ENCODE measurements at regions not wholly inside any gene's neighbourhood (a gene's known extent, or its start where the extent isn't known, plus 50 kb on each side); places are given as distances from the start of the nearest gene placed in this dataset.
"Not testable (repeated sequence)": the region's sequence is repeated elsewhere in the genome, so short reads cannot be mapped to it uniquely, and the experiment has no call there.

- no peak for DNase-seq
Observed at GRCh38 chr7:65317372-65317771, 56.3 kb upstream of the ZNF92 start.

DNA sequence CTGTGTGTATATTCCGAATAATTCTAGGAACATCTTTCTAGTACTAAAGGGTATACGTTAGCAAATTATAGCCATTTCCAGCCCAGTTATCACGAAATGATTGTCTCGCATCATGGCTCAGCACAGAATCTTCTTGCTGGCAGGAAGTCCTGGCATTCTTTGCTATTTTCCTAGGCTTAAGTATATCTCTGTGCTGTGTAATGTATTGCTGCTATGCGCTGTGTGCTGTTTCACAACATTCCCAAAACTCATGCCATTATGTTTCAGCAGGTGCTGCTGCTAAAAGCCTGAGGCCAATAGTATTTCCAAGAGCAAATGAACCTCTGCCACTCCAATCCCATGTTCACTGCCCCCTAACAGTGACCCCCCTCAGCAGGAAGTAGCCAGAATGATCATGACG is 62.9 kb upstream of the ZNF92 start:
- no peak for DNase-seq

DNA sequence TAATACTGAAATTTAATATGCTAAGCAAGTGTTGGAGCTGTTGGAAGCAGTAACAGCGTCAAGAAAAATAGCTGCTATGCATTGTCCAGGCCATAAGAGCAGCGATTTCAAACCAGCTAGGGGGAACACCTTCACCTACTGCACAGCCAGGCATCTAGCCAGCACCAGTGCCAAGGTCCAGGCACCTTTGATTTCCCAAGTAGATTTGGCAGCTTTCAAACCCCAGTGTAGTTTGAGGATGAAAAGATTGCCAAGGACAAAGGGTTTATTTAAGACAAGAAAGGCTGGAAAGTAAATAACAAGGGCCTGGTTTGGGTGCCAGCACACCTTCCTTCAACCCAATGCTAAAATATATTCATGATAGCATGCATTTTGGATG is 65.4 kb upstream of the ZNF92 start:
- DNase-seq, result no peak

GRCh38 chr7:65307651-65308299 is 65.9 kb upstream of the ZNF92 start:
- DNase-seq, result peak; percentile 38

GRCh38 chr7:65304175-65304574 is 69.5 kb upstream of the ZNF92 start:
- no peak for DNase-seq

GRCh38 chr7:65302883-65303282 is 70.8 kb upstream of the ZNF92 start:
- no peak for DNase-seq

GRCh38 chr7:65301007-65301406 is 72.6 kb upstream of the ZNF92 start:
- DNase-seq, result no peak

GRCh38 chr7:65295409-65295808 is 78.2 kb upstream of the ZNF92 start:
- no peak for DNase-seq

DNA sequence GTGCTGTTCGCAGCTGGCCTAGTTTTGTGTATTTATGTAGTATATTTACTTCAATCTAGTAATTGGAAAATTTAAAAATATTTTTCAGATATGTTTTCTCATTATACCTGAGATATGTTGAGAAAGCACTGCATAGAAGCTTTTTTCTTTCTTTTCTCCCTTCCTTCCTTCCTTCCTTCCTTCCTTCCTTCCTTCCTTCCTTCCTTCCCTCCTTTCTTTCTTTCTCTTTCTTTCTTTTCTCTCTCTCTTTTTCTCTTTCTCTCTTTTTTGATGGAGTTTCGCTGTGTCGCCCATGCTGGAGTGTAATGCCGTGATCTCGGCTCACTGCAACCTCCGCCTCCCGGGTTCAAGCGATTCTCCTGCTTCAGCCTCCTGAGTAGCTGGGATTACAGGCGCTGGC is 83.3 kb upstream of the ZNF92 start:
- not testable (repeated sequence) for DNase-seq

GRCh38 chr7:65287023-65287422 is 86.6 kb upstream of the ZNF92 start:
- no peak for DNase-seq

DNA sequence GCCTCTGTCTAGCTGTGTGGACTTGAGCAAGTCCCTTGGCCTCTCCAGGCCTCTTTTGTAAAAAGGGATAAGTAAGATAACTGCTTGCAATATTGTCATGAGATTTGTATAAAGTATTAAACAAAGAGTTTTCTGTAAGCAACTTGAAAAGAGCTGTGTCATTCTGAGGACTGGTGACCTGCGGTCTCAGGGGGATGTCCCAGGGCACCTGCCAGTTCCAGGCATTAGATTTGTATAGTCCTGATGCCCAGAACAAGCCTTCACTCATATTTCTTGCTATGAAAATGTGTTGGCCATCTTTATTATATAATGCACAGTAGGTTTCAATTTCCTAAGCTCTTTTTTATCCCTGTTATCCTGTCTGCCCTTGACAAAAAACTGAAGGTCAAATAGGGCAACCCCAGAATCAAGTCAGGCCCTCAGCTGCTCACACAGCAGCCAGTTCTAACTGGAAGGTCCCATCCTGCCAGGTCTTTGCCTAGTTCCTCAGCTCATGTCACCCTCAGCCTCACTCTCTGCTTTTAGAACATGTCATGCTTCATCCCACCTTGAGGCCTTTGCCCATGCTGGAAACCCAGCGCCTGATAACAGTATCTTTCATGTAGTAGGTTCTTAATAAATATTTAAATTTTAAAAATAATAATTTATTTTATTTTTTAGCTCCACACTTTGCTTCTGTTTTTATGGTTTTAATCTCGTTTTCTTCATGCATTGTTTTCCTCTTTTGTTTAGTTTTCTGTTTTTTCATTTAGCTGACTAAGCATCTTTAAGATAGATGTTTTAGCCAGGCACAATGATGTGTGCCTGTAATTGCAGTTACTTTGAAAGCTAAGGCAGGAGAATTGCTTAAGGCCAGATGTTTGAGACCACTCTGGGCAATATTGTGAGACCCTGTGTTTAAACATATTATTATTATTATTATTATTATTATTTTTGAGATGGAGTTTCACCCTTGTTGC is 87.5 kb upstream of the ZNF92 start:
- DNase-seq, result no peak

- DNase-seq, result not testable (repeated sequence)
Observed at GRCh38 chr7:65285241-65285640, 88.4 kb upstream of the ZNF92 start.

GRCh38 chr7:65279795-65280194 is 93.9 kb upstream of the ZNF92 start:
- DNase-seq, result no peak

- no peak for DNase-seq
Observed at GRCh38 chr7:65276822-65277221, 96.8 kb upstream of the ZNF92 start.

DNA sequence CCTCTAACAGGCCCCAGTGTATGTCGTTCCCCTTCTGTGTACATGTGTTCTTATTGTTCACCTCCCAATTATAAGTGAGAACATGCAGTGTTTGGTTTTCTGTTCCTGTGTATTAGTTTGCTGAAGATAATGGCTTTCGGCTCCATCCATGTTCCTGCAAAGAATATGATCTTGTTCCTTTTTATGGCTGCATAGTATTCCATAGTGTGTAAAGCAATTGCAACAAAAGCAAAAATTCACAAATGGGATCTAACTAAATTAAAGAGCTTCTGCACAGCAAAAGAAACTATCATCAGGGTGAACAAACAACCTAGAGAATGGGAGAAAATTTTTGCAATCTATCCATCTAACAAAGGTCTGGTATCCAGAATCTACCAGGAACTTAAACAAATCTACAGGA is 102.2 kb upstream of the ZNF92 start:
- not testable (repeated sequence) for DNase-seq

DNA sequence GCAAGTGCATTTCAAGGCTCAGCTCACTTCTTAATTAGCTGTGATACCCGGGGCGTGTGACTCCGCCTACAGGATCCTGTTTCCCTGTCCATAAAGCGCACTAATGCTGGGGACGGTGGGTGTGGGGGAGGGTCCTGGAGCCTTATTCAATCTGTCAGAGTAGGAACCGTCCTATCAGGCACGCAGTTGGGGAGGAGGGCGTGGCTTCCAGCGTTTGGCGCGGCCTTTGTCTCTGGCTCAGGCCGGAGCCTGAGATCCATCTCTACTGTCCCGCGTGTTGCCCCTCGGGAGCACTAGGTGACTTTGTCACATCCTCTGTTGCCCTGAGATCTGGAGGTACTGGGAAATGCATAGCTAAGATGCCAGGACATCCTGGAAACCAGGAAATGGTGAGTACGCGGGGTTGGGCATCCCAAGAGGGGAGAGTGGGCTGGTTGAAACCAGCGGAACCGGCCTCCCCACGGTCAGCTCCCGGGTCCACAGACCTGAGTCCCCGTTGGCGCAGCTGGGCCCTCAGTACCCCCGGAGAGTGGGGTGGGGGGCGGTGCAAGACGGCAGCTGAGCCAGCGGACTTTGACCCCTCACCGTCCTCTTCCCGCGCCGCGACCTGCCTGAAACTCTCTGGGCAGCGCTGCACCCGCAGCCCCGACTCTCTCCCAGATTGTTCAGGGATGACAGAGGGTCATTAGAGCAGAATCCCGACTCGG is 104.4 kb upstream of the ZNF92 start:
- peak; percentile 85 for DNase-seq

GRCh38 chr7:65268782-65269149 is 104.9 kb upstream of the ZNF92 start:
- DNase-seq, result no peak

- no peak for DNase-seq
Observed at GRCh38 chr7:65265933-65266519, 107.6 kb upstream of the ZNF92 start.

DNA sequence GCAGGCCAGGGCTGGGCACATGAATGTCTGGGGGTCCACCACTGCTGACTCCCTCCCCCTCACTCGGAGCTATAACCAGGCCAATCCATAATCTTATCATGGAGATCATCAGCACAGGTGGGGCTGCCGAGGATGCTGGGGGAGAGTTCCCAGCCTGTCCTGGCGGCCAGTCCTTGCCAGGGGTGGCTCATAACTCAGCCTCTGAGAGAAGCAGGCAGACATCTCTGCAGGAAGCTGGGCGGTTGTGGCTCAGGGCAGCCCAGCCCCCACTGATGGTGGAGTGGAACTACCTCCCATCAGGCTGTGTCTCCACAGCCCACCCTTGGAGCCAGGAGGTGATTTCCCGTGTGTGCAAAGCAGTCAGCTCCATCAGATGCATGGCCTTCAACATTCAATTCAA is 109.4 kb upstream of the ZNF92 start:
- no peak for DNase-seq

GRCh38 chr7:65260673-65261072 is 113.0 kb upstream of the ZNF92 start:
- not testable (repeated sequence) for DNase-seq

DNA sequence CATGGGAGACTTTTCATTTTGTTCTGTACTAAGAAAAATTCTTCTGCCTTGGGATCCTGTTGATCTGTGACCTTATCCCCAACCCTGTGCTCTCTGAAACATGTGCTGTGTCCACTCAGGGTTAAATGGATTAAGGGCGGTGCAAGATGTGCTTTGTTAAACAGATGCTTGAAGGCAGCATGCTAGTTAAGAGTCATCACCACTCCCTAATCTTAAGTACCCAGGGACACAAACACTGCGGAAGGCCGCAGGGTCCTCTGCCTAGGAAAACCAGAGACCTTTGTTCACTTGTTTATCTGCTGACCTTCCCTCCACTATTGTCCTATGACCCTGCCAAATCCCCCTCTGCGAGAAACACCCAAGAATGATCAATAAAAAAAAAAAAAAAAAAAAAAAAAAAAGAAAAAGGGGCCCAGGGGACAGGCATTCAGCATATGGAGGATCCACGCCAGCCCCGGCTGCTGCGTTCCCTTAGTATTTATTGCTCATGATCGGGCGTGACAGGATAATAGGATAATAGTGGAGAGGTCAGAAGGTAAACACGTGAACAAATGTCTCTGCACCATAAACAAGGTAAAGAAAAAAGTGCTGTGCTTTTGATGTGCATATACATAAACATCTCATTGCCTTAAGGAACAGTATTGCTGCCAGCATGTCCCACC is 113.7 kb upstream of the ZNF92 start:
- not testable (repeated sequence) for DNase-seq

GRCh38 chr7:65254061-65254460 is 119.6 kb upstream of the ZNF92 start:
- no peak for DNase-seq
